ENCODE measurements at regions not wholly inside any gene's neighbourhood (a gene's known extent, or its start where the extent isn't known, plus 50 kb on each side); places are given as distances from the start of the nearest gene placed in this dataset.
A peak's percentile ranks its signal among the peaks of the same experiment; 100 is the strongest.

DNA sequence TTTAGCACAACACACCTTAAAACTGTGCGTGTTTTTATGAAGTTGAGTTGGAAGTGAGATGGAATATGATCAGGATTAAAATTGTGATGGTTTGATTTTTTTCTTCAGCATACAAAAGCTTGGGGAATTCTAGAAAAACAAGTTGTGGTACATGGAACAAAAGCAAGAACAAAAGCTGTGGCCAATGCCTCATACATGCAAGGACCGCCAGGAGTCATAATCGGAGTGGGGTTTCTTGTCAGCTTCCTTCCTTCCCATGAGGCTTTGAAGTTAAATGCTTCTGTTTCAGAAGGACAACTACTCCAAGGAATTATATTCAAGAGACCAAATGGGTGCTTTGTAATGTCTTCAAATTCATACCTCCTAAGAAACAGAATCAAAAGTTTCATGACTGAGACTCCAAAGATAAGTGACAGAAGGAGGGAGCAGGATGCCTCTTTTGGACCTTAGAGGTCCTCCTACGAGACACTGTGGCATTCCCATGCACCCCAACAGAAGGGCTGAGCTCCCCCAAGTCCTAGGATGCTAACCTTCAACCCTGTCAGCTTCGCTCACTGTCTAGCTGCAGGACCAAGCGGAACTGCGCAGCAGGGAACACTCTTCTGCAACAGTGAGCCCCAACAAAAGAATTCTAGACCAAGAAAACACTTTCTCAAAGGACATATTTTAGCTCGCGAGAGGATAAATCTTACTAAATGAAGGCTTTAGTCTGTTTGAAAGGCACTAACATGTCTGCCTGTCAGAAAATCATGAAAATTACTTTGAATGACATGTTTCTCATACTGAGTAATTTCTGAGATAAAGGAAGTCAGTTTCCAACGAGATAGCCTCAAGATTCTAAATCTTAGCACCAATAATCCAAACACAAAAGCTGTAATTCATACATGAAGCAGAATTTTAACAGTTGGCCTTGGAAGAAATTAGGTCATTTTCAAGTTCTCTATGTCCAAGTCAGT lies 108.5 kb upstream of the NHSL1 start:
- no peak for DNase-seq

DNA sequence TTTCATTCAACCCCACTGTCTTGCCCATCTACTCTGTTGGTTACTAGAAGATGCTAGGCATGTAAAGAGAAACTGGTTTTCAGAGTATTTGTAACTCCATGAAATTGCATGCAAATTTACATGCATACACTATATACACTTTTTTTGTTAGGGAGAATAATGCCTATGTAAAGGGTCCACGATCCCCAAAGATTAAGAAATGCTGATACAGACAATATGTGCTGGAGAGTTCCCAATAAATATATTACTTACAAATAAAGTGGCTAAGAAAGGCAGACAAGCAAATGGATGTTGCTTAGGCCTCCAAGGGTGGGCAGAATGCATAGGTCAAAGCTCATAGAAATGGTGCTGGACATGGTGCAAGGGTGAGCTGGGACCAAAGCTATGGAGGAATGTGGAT lies 109.6 kb upstream of the NHSL1 start:
- DNase-seq, result no peak

DNA sequence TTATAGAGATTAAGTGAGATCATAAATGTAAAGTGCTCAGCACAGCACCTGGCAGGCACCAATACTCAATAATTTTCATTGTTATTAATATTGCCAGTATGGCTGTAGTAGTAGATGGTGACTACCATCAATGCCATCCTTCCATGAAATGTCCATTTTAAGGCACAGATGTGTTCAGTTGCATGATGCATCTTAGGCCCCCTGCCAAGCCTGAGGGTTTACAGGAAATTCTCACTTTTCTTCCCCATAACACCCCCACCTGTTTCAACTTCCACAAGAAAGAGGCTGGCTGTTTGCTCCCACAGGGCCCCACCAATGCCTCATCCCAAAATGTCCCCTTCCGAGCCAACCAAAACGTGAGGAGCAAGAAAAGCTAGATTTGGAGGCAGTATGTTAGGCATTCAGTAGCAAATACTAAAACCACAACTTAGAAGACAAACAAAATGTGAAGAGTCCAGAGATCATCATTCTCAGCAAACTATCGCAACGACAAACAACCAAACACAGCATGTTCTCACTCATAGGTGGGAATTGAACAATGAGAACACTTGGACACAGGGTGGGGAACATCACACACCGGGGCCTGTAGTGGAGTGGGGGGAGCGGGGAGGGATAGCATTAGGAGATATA lies 110.6 kb upstream of the NHSL1 start:
- no peak for DNase-seq

DNA sequence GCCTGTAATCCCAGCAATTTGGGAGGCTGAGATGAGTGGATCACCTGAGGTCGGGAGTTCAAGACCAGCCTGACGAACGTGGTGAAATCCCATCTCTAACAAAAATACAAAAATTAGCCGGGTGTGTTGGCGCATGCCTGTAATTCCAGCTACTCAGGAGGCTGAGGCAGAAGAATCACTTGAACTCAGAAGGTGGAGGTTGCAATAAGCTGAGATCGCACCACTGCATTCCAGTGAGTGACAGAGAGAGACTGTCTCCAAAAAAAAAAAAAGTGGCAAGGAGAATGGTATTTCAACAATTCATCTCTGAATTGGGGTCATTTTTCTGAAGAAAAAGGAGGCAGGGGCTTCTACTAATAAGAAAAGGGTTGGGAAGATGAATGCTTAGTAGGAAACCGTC lies 111.5 kb upstream of the NHSL1 start:
- DNase-seq, result no peak

DNA sequence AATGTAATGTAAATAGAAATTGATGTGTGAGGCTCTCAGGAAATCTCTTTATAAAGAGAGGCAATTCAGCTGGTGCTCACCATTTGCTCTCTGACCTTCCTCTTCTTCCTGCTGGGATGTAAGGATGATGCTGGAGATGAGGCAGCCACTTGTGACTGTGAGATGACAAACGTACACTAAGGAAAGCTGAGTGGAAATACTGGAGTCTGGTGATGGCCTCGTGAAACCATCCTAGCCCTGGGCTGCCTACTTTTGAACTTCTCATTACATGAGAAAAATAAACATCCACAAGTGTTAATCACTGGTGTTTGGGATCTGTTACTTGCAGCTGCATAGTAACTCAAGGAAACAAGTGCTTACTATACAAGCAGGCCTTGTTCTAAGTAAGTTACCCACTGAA lies 114.9 kb upstream of the NHSL1 start:
- no peak for DNase-seq

DNA sequence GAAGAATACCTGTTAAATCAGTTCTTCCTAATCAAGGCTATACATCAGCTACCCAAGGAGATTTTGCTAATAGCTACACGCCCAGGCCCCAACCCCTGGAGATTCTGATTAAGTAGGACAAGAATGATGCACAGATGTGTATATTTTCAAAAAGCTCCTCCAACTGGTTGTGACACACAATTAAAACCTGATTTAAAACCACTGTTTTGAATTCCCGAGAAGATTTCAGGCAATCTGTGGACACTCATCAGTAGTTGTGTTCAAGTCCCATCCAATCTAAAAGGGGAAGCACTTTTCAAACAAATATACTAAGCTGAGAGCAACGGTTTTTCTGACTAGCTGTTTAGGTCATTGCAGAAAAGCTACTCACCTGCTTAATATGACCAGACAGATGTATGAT lies 118.9 kb upstream of the NHSL1 start:
- DNase-seq, result no peak

DNA sequence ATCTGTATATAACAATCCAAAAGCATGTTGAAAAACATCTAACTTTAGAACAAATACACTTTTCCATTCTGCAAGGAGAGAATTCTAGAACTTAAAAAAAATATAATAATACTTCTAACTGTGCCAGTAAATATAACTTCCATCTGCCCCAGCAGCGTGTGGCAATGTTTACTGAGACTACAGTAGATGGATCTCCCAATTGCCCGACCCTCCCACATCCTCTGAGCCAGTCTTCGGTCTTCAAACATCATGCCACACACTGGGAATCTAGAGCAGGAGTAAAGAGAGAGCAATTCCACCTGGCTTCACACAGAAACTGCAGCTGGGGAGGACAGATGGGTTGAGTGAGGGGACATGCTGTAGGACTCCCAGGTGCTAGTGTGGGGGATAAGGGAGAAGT lies 121.3 kb upstream of the NHSL1 start:
- DNase-seq, result no peak

DNA sequence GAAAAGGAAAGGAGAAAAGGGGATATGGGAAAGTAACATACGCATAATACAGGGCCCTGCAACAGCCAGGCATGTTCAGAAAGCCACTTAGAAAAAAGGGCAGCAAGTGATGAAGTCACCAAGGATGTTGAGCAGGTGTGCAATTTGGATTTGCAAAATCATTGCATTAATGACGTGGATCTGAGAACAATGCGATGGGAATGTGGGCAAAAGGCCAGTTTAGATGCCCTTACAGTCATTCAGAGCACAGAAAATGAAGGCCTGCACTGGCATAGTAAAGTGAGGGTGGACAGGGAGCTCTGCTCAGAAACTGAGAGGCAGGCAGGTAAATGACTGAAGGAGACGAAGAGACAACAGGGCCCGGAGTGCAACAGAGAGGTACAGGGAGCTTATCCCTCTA lies 123.7 kb upstream of the NHSL1 start:
- DNase-seq, result no peak

DNA sequence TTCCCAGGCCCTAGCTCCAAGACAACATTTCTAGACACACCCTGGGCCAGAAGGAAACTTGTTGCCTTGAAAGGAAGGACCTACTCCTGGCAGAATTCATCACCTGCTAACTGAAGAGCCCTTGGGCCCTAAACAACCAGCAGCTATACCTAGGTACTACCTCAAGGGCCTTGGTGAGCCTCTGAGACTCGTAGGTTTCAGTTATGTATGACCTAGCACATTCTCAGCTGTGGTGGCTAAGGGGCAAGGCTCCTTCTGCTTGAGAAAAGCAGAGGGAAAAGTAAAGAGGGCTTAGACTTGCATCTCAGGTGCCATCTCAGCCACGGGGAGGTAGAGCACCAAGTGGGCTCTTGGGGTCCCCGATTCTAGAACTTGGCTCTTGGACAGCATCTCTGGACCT lies 132.3 kb upstream of the NHSL1 start:
- DNase-seq, result no peak

DNA sequence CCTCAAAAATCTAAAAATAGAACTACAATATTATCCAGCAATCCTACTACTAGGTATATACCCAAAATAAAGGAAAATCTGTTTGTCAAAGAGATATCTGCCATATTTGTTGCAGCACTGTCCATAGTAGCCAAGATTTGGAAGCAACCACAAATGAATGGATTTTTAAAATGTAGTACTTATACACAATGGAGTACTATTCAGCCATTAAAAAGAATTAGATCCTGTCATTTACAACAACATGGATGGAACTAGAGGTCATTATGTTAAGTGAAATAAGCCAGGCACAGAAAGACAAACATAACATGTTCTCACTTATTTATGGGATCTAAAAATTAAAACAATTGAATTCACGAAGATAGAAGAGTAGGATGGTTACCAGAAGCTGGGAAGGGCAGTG lies 135.7 kb upstream of the CCDC28A start:
- DNase-seq, result no peak

DNA sequence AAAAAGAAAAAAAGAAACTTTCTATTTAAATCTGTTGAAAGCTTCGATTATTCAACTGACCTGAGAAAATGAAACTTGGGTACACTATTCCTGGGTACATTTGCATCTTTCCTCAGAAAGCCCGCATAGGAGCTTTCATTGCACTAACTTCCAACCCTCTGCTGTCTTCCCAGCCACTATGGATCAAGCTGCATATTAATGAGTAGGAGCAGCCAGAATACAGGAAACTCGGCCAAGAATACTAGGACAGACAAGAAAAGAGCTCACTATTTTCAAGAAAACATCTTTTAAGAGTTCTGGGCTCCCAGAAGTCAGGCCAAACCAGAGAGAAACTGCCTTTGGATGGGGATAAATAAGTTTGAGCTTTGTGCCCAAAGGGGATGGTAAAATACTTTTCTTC lies 135.0 kb upstream of the CCDC28A start:
- DNase-seq, result no peak

DNA sequence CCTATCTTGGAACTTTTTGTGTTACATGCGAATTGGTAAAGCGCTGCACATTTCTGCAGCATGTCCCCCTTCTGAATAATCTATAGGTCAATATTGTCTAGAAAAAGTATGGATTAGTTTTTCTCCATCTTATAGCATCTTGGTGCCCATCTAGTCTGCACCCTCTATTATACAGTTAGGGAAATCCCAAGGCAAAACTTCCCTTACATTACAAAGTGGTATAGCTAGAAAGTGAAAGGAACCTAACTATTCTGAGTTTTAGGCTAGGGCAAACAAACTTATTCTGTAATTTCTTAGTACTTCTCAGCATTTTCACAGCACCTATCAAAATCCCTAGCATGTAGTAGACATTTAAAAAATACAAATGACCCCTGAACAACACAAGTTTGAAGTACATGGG lies 133.5 kb upstream of the CCDC28A start:
- no peak for DNase-seq

DNA sequence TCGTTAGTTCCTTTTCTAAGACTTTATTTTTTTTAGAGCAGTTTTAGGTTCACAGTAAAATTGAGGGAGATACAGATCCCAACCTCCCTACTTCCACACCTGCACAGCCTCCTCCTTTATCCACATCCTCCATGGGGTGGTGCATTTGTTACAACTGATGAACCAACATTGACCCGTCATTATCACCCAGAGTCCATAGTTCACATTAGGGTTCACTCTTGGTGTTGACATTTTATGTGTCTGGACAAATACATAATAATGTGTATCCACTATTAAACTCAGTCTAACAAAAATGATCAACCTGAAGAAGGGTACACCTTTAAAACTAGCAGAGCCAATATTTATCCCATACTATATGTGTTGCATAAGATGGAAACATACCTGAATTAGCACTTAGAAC lies 130.4 kb upstream of the CCDC28A start:
- no peak for DNase-seq

DNA sequence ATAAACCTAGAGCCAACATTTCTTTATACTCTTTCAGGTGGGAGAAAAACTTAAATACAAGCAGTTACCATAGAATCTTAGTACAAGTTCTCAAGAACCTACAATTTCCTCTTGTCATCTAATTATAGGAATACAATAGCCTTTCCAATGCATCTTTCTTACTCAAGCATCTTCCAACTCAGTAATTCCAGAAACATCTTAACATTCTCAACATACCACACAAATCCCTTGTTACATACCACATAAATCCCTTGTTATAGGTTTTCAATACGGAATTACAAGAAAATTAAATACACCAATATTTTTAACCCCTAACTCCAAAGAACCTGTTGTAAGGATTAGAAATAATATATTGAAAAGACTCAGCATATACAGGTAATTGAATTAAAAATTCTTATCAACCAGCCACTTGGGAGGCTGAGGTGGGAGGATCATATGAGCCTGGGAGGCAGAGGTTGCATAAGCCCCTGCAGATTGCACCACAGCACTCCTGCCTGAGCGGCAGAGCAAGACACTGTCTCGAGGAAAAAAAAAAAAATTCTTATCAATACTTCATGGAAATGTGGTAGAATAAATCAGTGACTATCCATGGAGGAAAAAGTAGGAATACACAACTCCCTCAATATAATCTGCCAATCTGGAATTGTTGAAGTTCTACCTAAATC lies 127.5 kb upstream of the CCDC28A start:
- no peak for DNase-seq

DNA sequence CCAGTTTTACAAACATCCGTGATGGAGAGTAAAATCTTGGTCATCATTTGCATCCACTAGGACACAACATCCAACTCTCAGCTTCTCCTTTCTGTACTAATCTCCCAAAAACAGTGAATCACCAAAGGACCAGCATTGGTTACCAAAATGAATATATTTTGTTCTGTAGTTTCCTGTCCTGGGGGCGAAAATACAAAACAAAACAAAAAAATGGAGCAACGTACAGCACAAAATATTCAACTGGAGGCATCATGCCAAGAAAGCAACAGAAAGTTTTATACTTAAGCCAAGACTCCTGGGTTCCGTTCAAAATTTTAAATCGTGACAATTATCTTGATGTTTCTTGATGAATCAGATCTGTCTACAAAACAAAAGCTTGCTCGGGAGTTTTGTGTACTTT lies 126.6 kb upstream of the CCDC28A start:
- DNase-seq, result peak; percentile 74

DNA sequence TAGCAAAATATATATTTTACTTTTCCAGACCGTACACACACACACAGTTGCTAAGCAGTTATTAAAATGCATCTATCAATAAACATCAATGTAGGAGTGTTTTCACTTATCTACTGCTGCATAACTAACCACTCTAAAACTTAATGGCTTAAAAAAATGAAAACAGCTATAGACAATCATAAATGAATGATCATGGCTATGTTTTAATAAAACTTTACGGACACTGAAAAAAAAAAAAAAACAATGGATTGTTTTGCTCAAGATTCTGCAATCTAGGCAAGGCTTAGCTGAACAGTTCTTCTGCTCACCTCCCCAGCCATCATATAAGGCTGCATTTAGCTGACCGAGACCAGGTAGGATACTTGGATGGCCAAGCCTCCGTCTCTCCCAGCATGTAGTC lies 125.4 kb upstream of the CCDC28A start:
- no peak for DNase-seq

DNA sequence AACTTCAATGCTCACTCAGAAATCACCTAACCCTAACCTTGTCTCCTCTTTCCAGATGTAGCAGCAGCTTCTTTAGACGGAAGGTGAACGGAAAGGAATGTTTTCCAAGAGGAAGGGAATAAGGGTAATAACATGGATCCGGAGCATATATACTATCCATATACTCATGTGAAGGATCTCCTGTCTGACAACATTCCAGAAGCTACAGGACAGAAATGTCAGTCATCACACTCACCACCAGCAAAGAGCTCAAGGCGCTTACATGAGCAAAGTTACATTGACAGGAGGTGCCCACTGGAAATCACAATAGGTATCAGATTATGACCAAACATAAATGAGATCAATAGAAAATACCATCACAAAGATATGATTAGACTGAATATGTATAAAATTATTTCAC lies 122.1 kb upstream of the CCDC28A start:
- no peak for DNase-seq

DNA sequence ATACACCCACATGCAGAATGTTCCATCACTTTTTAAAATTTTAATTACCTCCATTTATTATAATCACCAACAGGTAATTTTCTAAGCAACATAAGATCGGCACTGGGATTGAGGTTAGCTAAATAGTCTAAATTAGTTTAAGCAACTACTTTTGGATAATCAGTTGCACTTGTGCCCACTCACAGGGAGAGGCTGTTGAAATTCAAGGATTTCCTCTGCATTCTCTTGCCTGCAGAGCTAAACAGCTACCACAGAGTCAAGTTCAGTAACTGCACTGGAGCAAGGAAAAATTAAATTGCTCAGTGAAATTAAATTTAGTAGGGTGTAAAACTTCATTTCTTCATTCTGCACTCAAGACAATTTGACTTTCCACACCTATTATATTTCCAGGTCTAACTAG lies 120.7 kb upstream of the CCDC28A start:
- no peak for DNase-seq

DNA sequence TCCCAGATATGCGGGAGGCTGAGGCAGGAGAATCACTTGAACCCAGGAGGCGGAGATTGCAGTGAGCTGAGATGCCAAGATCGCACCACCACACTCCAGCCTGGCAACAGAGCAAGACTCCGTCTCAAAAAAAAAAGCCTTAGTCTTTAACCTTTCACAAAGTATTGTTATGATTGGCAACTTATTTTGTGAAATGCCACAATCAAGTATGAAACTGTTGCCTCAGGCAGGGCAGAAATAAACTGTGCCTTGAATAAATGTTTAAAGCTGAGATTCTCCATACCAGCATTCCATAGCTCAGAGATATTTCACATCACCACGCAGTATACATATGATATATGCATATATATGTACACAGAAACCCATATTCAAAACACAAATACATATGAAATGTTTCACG lies 120.1 kb upstream of the CCDC28A start:
- no peak for DNase-seq

DNA sequence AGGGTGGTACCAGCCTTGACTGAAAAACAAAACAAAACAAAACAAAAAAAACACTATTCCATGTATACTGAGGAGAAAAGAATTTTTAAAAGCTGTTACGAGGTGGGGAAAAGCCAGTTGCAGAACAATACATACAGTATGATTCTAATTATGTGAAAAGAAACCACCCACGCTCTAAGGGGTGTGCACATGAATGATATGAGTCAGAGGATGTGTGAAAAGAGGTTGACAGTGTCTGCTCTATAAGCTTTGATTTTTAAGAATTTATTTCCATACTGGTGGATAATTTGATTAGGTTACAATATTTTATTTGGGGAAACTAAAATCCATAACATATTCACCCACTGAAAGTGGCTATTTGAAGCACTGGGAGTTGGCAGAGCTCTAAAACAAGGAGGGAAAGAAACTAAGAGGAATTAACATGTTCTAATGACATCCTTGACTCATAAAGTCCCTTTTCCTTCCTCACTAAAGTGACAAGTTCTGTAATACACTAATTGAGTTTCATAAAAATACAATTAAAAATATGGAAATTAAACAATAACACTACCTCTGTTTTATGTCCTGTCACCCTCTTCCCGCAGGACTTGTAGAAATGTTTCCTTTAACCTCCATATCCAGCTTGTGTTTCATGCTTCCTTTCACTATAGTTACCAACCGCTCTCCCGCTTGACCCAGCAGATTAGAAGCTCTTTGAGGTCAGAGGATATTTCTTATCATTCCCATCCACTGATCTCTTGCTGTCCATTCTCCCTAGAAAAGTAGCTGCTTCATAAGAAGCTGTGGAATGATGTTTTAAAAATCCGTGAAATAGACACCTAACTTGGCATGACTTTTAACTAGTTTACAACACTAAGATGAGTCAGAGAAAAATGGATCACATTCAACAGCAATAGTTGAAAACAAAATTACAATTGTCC lies 118.6 kb upstream of the CCDC28A start:
- no peak for DNase-seq

DNA sequence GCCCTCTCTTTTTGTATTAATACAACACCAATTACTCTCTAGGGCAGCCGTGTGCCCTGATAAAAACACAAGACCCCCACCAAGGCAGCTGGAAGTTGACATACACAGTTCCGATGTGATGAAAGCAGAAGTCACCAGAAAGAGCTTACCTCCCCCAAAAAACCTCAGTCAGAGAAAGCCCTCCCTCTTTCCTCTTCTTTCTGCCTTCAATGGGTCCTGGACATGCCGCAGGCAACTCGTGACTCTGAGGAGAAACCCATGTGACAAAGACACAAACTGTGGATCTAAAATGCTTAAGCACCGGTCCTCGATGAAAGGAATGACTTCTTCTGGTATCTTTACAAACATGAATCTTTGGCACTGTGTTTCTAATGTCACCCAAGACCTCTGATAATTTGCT lies 117.7 kb upstream of the CCDC28A start:
- no peak for DNase-seq

All from right lung (tissue), 2 donors.